IMR-90 (cell line): ENCODE measurements at regions not wholly inside any gene's neighbourhood (a gene's known extent, or its start where the extent isn't known, plus 50 kb on each side); places are given as distances from the start of the nearest gene placed in this dataset.

Experiments
- ATAC-seq: fragments of 200-7000 bp; cut with Tn5 transposase; 2 replicates; pipeline ENCODE4 v1.9.1; 2020; ENCODE audit warnings: low read depth, mild to moderate bottlenecking, moderate library complexity
- BruUV-seq: library from RNA; stranded (reverse); fragments of 400-500 nt; replicated peaks from 2 replicates; lab custom pipeline; 2021; lab: Mats Ljungman, UMichigan
- CTCF ChIA-PET: fragments of 300-600 bp; formaldehyde crosslinking; extraction: SDS; loops from one replicate; lab custom pipeline; 2021; ENCODE audit warnings: antibody characterized with exemption; lab: Yijun Ruan, JAX
- POLR2A ChIA-PET: fragments of 300-600 bp; sonication (Branson Sonifier 250); formaldehyde crosslinking; loops from one replicate; lab custom pipeline; 2022; ENCODE audit warnings: antibody characterized with exemption; ENCODE audit not compliant: unreplicated experiment; lab: Charles Lee
- DNase-seq: peaks from one replicate; pipeline ENCODE4 v3.0.0; 2013
- H2AFZ ChIP-seq: replicated peaks from 2 replicates; pipeline ENCODE3; 2013; ENCODE audit warnings: low read length, mild to moderate bottlenecking; ENCODE audit not compliant: poor library complexity
- H2AK5ac ChIP-seq: 2 replicates; pipeline ENCODE4 v1.6.1; 2013; ENCODE audit warnings: low read depth, low read length, inconsistent platforms
- H2AK9ac ChIP-seq: replicated peaks from 2 replicates; pipeline ENCODE3; 2013; ENCODE audit warnings: mild to moderate bottlenecking, low read depth, low read length, moderate library complexity; ENCODE audit not compliant: poor library complexity
- H2BK120ac ChIP-seq: 2 replicates; pipeline ENCODE4 v1.6.1; 2013; ENCODE audit warnings: low read depth, low read length, inconsistent platforms
- H2BK15ac ChIP-seq: 3 replicates; pipeline ENCODE4 v1.6.1; 2013; ENCODE audit warnings: low read depth, low read length, inconsistent platforms
- H2BK20ac ChIP-seq: 2 replicates; pipeline ENCODE4 v1.6.1; 2013; ENCODE audit warnings: low read depth, mild to moderate bottlenecking, inconsistent platforms, low read length, moderate library complexity
- H2BK5ac ChIP-seq: 2 replicates; pipeline ENCODE4 v1.6.1; 2013; ENCODE audit warnings: mild to moderate bottlenecking, low read depth, low read length, inconsistent platforms; ENCODE audit not compliant: poor library complexity, severe bottlenecking
- H3K14ac ChIP-seq: replicated peaks from 2 replicates; pipeline ENCODE4 v1.6.1; 2013; ENCODE audit warnings: low read depth, low read length, inconsistent platforms
- H3K18ac ChIP-seq: 2 replicates; pipeline ENCODE4 v1.6.1; 2013; ENCODE audit warnings: low read depth, low read length, control low read depth
- H3K23ac ChIP-seq: 2 replicates; pipeline ENCODE4 v1.6.1; 2013; ENCODE audit warnings: low read depth, low read length, inconsistent platforms
- H3K27ac ChIP-seq: 2 replicates; pipeline ENCODE4 v1.5.1; 2013; ENCODE audit warnings: mild to moderate bottlenecking, control low read depth, low read length; ENCODE audit not compliant: insufficient read depth
- H3K27me3 ChIP-seq: 2 replicates; pipeline ENCODE4 v1.6.1; 2013; ENCODE audit warnings: low read length; ENCODE audit not compliant: control insufficient read depth, insufficient read depth
- H3K36me3 ChIP-seq: 2 replicates; pipeline ENCODE4 v1.6.1; 2013; ENCODE audit warnings: low read length, mixed read lengths; ENCODE audit not compliant: control insufficient read depth, insufficient read depth
- H3K4ac ChIP-seq: 2 replicates; pipeline ENCODE4 v1.6.1; 2013; ENCODE audit warnings: low read depth, low read length, inconsistent platforms
- H3K4me1 ChIP-seq: 2 replicates; pipeline ENCODE4 v1.6.1; 2013; ENCODE audit warnings: low read length, mixed read lengths; ENCODE audit not compliant: control insufficient read depth, insufficient read depth
- H3K4me2 ChIP-seq: 2 replicates; pipeline ENCODE4 v1.6.1; 2013; ENCODE audit warnings: low read depth, mild to moderate bottlenecking, control low read depth, low read length, moderate library complexity
- H3K4me3 ChIP-seq: 2 replicates; pipeline ENCODE4 v1.5.1; 2013; ENCODE audit warnings: low read depth, mild to moderate bottlenecking, control low read depth, low read length, moderate library complexity; ENCODE audit not compliant: insufficient read depth
- H3K56ac ChIP-seq: 2 replicates; pipeline ENCODE4 v1.6.1; 2013; ENCODE audit warnings: low read length, inconsistent platforms; ENCODE audit not compliant: insufficient read depth; ENCODE audit errors: extremely low read depth
- H3K79me1 ChIP-seq, 2 experiments: 2 replicates each; pipeline ENCODE4 v1.6.1; 2013; ENCODE audit warnings: low read length in 2 of 2, inconsistent platforms in 1 of 2, low read depth in 1 of 2
- H3K9ac ChIP-seq: 2 replicates; pipeline ENCODE4 v1.6.1; 2013; ENCODE audit warnings: low read depth, low read length, control low read depth
- H3K9me1 ChIP-seq: 2 replicates; pipeline ENCODE4 v1.6.1; 2013; ENCODE audit warnings: low read length, inconsistent platforms; ENCODE audit not compliant: insufficient read depth
- H3K9me3 ChIP-seq: 2 replicates; pipeline ENCODE4 v1.6.1; 2013; ENCODE audit warnings: low read length; ENCODE audit not compliant: control insufficient read depth, insufficient read depth
- H4K20me1 ChIP-seq: 2 replicates; pipeline ENCODE4 v1.6.1; 2013; ENCODE audit warnings: low read length, inconsistent platforms; ENCODE audit not compliant: insufficient read depth
- H4K5ac ChIP-seq: 2 replicates; pipeline ENCODE4 v1.6.1; 2013; ENCODE audit warnings: mild to moderate bottlenecking, low read depth, low read length, control low read depth
- H4K8ac ChIP-seq, 2 experiments: 2 replicates each; pipeline ENCODE4 v1.6.1; 2013; ENCODE audit warnings: low read depth in 2 of 2, low read length in 2 of 2, control low read depth in 1 of 2, inconsistent platforms in 1 of 2
- H4K91ac ChIP-seq: 2 replicates; pipeline ENCODE4 v1.6.1; 2013; ENCODE audit warnings: low read depth, low read length, inconsistent platforms; ENCODE audit not compliant: insufficient read depth
- BHLHE40 ChIP-seq: fragments of 150-350 bp; IDR thresholded peaks from 2 replicates; pipeline ENCODE4 v1.6.1; 2016; ENCODE audit warnings: mild to moderate bottlenecking, low read depth, low read length
- CEBPB ChIP-seq: IDR thresholded peaks from 2 replicates; pipeline ENCODE4 v1.6.1; 2012; ENCODE audit warnings: low read depth, low read length, improper control_type of control experiment
- CHD1 ChIP-seq: IDR thresholded peaks from 2 replicates; pipeline ENCODE4 v1.6.1; 2012; ENCODE audit warnings: low read depth, low read length, improper control_type of control experiment
- FOS ChIP-seq: fragments of 150-350 bp; IDR thresholded peaks from 2 replicates; pipeline ENCODE4 v1.6.1; 2016; ENCODE audit warnings: low read depth, low read length
- MAFK ChIP-seq: IDR thresholded peaks from 2 replicates; pipeline ENCODE4 v1.6.1; 2012; ENCODE audit warnings: low read depth, low read length, improper control_type of control experiment
- MAZ ChIP-seq: IDR thresholded peaks from 2 replicates; pipeline ENCODE4 v1.6.1; 2012; ENCODE audit warnings: low read depth, mild to moderate bottlenecking, low read length, improper control_type of control experiment, moderate library complexity, borderline replicate concordance
- MXI1 ChIP-seq: IDR thresholded peaks from 2 replicates; pipeline ENCODE4 v1.6.1; 2012; ENCODE audit warnings: low read depth, mild to moderate bottlenecking, low read length, moderate library complexity, borderline replicate concordance
- NFE2L2 ChIP-seq: fragments of 150-350 bp; IDR thresholded peaks from 2 replicates; pipeline ENCODE4 v1.6.1; 2016; ENCODE audit warnings: low read depth, mild to moderate bottlenecking, low read length
- POLR2A ChIP-seq: IDR thresholded peaks from 2 replicates; pipeline ENCODE4 v1.6.1; 2012; ENCODE audit warnings: mild to moderate bottlenecking, low read depth, low read length
- RAD21 ChIP-seq: IDR thresholded peaks from 2 replicates; pipeline ENCODE4 v1.6.1; 2012; ENCODE audit warnings: low read length, improper control_type of control experiment
- RCOR1 ChIP-seq: IDR thresholded peaks from 2 replicates; pipeline ENCODE4 v1.6.1; 2012; ENCODE audit warnings: mild to moderate bottlenecking, low read length, improper control_type of control experiment; ENCODE audit not compliant: insufficient replicate concordance
- RFX5 ChIP-seq: IDR thresholded peaks from 2 replicates; pipeline ENCODE4 v1.8.0; 2012; ENCODE audit warnings: low read depth, mild to moderate bottlenecking, low read length, moderate library complexity
- SMC3 ChIP-seq: fragments of 150-350 bp; IDR thresholded peaks from 2 replicates; pipeline ENCODE4 v1.6.1; 2016; ENCODE audit warnings: low read depth, mild to moderate bottlenecking, antibody characterized with exemption, low read length, moderate library complexity
- WGBS, 2 experiments: methylation state at CpG; one replicate each; pipeline versions ENCODE4 v1.1.5 to v1.1.7; 2013; ENCODE audit warnings: missing lambda C conversion rate in 2 of 2; ENCODE audit not compliant: insufficient read length in 1 of 2; ENCODE audit errors: extremely low coverage in 2 of 2; 5-methylcytosine and 5-hydroxymethylcytosine counted together
- dilution Hi-C: fragments of 300-500 bp; cut with HindIII; formaldehyde crosslinking; loops from one replicate; pipeline ENCODE4 v1.14.3; 2018; ENCODE audit warnings: low sequenced_read_pairs; ENCODE audit not compliant: unreplicated experiment
- in situ Hi-C: fragments of 300-500 bp; cut with MboI; formaldehyde crosslinking; loops from 3 replicates; pipeline ENCODE4 v1.14.3; 2019; ENCODE audit warnings: low sequenced_read_pairs, inconsistent platforms, mixed read lengths
- intact Hi-C: fragments of 100-400 bp; cut with micrococcal nuclease; formaldehyde crosslinking; loops from 2 replicates; pipeline ENCODE4 v1.10.0; 2022
- TF ChIP-seq, protein P1 (sequence below): conservative IDR thresholded peaks from 2 replicates; pipeline ENCODE4 v1.5.1; 2012; ENCODE audit warnings: mild to moderate bottlenecking, low read depth, low read length, improper control_type of control experiment
- TF ChIP-seq, protein P2 (sequence below): fragments of 150-350 bp; IDR thresholded peaks from 2 replicates; pipeline ENCODE4 v1.6.1; 2017; ENCODE audit warnings: mild to moderate bottlenecking, antibody characterized with exemption, low read length, low read depth
- TF ChIP-seq, protein P3 (sequence below): fragments of 150-350 bp; IDR thresholded peaks from 2 replicates; pipeline ENCODE4 v1.6.1; 2016; ENCODE audit warnings: low read depth, mild to moderate bottlenecking, low read length, moderate library complexity, borderline replicate concordance

DNA sequence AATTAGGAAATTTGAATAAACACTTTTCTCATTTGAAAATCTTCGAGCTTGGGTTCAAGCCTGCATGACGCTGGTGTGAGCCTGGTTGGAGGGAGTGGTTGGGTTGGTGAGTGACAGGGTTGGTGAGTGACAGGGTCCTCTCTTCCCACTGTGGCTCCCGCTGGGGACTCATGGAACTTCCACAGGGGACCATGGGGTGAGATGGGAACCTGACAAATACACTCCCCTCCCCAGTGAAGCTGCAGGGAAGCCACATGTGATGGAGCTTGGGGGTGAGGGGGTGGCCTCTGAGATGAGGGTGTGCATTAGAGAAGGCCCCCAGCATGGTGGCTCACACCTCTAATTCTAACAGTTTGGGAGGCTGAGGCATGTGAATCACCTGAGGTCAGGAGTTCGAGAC is 66.8 kb downstream of the RTL6 start:
- Histone ChIP-seq H4K8ac (no peak overlapping the region), H2BK120ac (no peak overlapping the region), H3K36me3 (no peaks in the 10 kb centered on the region), H2AK9ac (no peak overlapping the region), H3K23ac (no peak overlapping the region), H2BK5ac (no peak overlapping the region), H3K4ac (no peak overlapping the region), H2AK5ac (no peak overlapping the region), H3K56ac (no peak overlapping the region), H4K5ac (no peak overlapping the region), H2AFZ (no peak overlapping the region), H3K9ac (no peak overlapping the region), H3K4me3 (no peak overlapping the region), H3K79me1 (no peaks in the 10 kb centered on the region), H3K9me1 (no peaks in the 10 kb centered on the region), H2BK20ac (no peak overlapping the region), H4K20me1 (no peaks in the 10 kb centered on the region), H3K27ac (no peak overlapping the region), H3K27me3 (peaks cover 22% of the 10 kb centered on the region), H3K4me1 (peaks cover 2% of the 10 kb centered on the region; the same call in 1 of the 2 replicates), H4K91ac (no peak overlapping the region), H2BK15ac (no peak overlapping the region), H3K18ac (no peak overlapping the region), H3K14ac (no peak overlapping the region), H3K4me2 (no peak overlapping the region), H3K9me3 (no peaks in the 10 kb centered on the region)
- ATAC-seq (no peak), DNase-seq (no peak)
- BruUV-seq = no TSS peak
- in situ Hi-C loops (no loop called here), intact Hi-C loops (no loop called here), dilution Hi-C loops (no loop called here)
- TF ChIP-seq RFX5 (no peak), RCOR1 (no peak), MAFK (no peak), POLR2A (no peak), CHD1 (no peak), CEBPB (no peak), BHLHE40 (no peak), RAD21 (no peak), FOS (no peak), MXI1 (no peak), NFE2L2 (no peak), MAZ (no peak), SMC3 (no peak)
- TF ChIP-seq, protein P1, sequence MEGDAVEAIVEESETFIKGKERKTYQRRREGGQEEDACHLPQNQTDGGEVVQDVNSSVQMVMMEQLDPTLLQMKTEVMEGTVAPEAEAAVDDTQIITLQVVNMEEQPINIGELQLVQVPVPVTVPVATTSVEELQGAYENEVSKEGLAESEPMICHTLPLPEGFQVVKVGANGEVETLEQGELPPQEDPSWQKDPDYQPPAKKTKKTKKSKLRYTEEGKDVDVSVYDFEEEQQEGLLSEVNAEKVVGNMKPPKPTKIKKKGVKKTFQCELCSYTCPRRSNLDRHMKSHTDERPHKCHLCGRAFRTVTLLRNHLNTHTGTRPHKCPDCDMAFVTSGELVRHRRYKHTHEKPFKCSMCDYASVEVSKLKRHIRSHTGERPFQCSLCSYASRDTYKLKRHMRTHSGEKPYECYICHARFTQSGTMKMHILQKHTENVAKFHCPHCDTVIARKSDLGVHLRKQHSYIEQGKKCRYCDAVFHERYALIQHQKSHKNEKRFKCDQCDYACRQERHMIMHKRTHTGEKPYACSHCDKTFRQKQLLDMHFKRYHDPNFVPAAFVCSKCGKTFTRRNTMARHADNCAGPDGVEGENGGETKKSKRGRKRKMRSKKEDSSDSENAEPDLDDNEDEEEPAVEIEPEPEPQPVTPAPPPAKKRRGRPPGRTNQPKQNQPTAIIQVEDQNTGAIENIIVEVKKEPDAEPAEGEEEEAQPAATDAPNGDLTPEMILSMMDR = no peak
- TF ChIP-seq, protein P2, sequence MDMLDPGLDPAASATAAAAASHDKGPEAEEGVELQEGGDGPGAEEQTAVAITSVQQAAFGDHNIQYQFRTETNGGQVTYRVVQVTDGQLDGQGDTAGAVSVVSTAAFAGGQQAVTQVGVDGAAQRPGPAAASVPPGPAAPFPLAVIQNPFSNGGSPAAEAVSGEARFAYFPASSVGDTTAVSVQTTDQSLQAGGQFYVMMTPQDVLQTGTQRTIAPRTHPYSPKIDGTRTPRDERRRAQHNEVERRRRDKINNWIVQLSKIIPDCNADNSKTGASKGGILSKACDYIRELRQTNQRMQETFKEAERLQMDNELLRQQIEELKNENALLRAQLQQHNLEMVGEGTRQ = no peak
- TF ChIP-seq, protein P3, sequence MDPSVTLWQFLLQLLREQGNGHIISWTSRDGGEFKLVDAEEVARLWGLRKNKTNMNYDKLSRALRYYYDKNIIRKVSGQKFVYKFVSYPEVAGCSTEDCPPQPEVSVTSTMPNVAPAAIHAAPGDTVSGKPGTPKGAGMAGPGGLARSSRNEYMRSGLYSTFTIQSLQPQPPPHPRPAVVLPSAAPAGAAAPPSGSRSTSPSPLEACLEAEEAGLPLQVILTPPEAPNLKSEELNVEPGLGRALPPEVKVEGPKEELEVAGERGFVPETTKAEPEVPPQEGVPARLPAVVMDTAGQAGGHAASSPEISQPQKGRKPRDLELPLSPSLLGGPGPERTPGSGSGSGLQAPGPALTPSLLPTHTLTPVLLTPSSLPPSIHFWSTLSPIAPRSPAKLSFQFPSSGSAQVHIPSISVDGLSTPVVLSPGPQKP = no peak
- POLR2A ChIA-PET = no interaction called here
- WGBS, 2 experiments = no CpG with 5 or more reads among the region's 4 CpGs
- CTCF ChIA-PET = interaction anchor here (1.0 kb wide), 1 partner anchor 345 kb away, joined by 6 read pairs; no protein-coding TSS in a partner anchor
